ENCODE measurements at regions not wholly inside any gene's neighbourhood (a gene's known extent, or its start where the extent isn't known, plus 50 kb on each side); places are given as distances from the start of the nearest gene placed in this dataset.

GRCh38 chr10:30115626-30115940 lies 56.2 kb upstream of the JCAD start:
- POLR2A ChIA-PET = interaction anchor here (1.1 to 1.3 kb wide), 2 partner anchors 12 to 231 kb away, joined by 3 read pairs; no protein-coding TSS in a partner anchor
- TF ChIP-seq CTCF (IDR thresholded peaks at IDR 0.05) = no peak
- Mint-ChIP-seq H3K4me1 (ENCODE audit: low read depth) (no peaks in the 10 kb centered on the region), H3K27ac (no peak overlapping the region), H3K4me3 (no peak overlapping the region), H3K9me3 (no peaks in the 10 kb centered on the region), H3K27me3 (peaks cover 17% of the 10 kb centered on the region), H3K36me3 (ENCODE audit: low read depth) (no peaks in the 10 kb centered on the region)
- intact Hi-C loops (cut with micrococcal nuclease) = no loop called here
- CTCF ChIA-PET = no interaction called here
- ATAC-seq (no peak), DNase-seq (no peak)

- no peaks in the 10 kb centered on the region for H3K36me3 Mint-ChIP-seq (ENCODE audit: low read depth)
- no peak for TF ChIP-seq CTCF (IDR thresholded peaks at IDR 0.05)
- intact Hi-C loops (cut with micrococcal nuclease) = no loop called here
- H3K9me3 Mint-ChIP-seq = no peaks in the 10 kb centered on the region
- H3K27ac Mint-ChIP-seq = no peak overlapping the region
- H3K27me3 Mint-ChIP-seq = peaks cover 17% of the 10 kb centered on the region
- ATAC-seq (no peak), DNase-seq (no peak)
- no peak overlapping the region for H3K4me3 Mint-ChIP-seq
- CTCF ChIA-PET = no interaction called here
- no peaks in the 10 kb centered on the region for H3K4me1 Mint-ChIP-seq (ENCODE audit: low read depth)
- POLR2A ChIA-PET = interaction anchor here (0.9 to 1.1 kb wide), 2 partner anchors 132 to 232 kb away, joined by 3 read pairs; no protein-coding TSS in a partner anchor
Measured at GRCh38 chr10:30114881-30115625, 55.7 kb upstream of the JCAD start.

GRCh38 chr10:30114401-30114800 lies 55.0 kb upstream of the JCAD start:
- no peaks in the 10 kb centered on the region for H3K4me1 Mint-ChIP-seq (ENCODE audit: low read depth)
- no peak for TF ChIP-seq CTCF (IDR thresholded peaks at IDR 0.05)
- no peaks in the 10 kb centered on the region for H3K36me3 Mint-ChIP-seq (ENCODE audit: low read depth)
- H3K27ac Mint-ChIP-seq = no peak overlapping the region
- no peak for DNase-seq
- no peaks in the 10 kb centered on the region for H3K9me3 Mint-ChIP-seq
- intact Hi-C loops (cut with micrococcal nuclease) = no loop called here
- H3K27me3 Mint-ChIP-seq = peaks cover 19% of the 10 kb centered on the region
- no peak overlapping the region for H3K4me3 Mint-ChIP-seq
- ATAC-seq = no peak
- CTCF ChIA-PET = no interaction called here
- POLR2A ChIA-PET = interaction anchor here (0.9 to 1.1 kb wide), 2 partner anchors 132 to 232 kb away, joined by 3 read pairs; no protein-coding TSS in a partner anchor

- no peak for TF ChIP-seq CTCF (IDR thresholded peaks at IDR 0.05)
- no peak for DNase-seq
- intact Hi-C loops (cut with micrococcal nuclease) = no loop called here
- peaks cover 28% of the 10 kb centered on the region for H3K27me3 Mint-ChIP-seq
- CTCF ChIA-PET = interaction anchor here (0.7 to 0.9 kb wide), 2 partner anchors 13 to 113 kb away, joined by 3 read pairs; no protein-coding TSS in a partner anchor
- H3K4me1 Mint-ChIP-seq (ENCODE audit: low read depth) = no peaks in the 10 kb centered on the region
- no peak overlapping the region for H3K4me3 Mint-ChIP-seq
- H3K27ac Mint-ChIP-seq = no peak overlapping the region
- no peaks in the 10 kb centered on the region for H3K9me3 Mint-ChIP-seq
- POLR2A ChIA-PET = no interaction called here
- no peaks in the 10 kb centered on the region for H3K36me3 Mint-ChIP-seq (ENCODE audit: low read depth)
- no peak for ATAC-seq
Measured at GRCh38 chr10:30111340-30112022, 52.1 kb upstream of the JCAD start.

All from activated CD8-positive, alpha-beta T cell treated with anti-CD3 and anti-CD28 coated beads for 36 hours (primary cell).